HepG2 (cell line): ENCODE measurements at regions not wholly inside any gene's neighbourhood (a gene's known extent, or its start where the extent isn't known, plus 50 kb on each side); places are given as distances from the start of the nearest gene placed in this dataset.

Experiments
- HNF4G ChIP-seq, 2 experiments: sonication (generic) in 1 of 2; formaldehyde crosslinking in 1 of 2; IDR thresholded peaks; 2 replicates each; pipeline versions ENCODE4 v1.4.0 to v1.6.1; 2011 to 2020; ENCODE audit warnings: borderline replicate concordance in 2 of 2, low read depth in 2 of 2, mild to moderate bottlenecking in 2 of 2, low read length in 1 of 2, missing genetic modification reagents in 1 of 2, moderate library complexity in 1 of 2
- NFE2L2 ChIP-seq: fragments of 150-350 bp; IDR thresholded peaks from 2 replicates; pipeline ENCODE4 v1.6.1; 2014; ENCODE audit warnings: low read length
- ZKSCAN1 ChIP-seq: fragments of 150-350 bp; IDR thresholded peaks from 2 replicates; pipeline ENCODE4 v1.6.1; 2014; ENCODE audit warnings: low read length
- ZNF282 ChIP-seq: fragments of 450-650 bp; IDR thresholded peaks from 2 replicates; pipeline ENCODE4 v1.6.1; 2018; ENCODE audit not compliant: partially characterized antibody
- ZNF547 ChIP-seq: sonication (generic); formaldehyde crosslinking; IDR thresholded peaks from 2 replicates; pipeline ENCODE4 v1.5.1; 2020; ENCODE audit warnings: mild to moderate bottlenecking, missing genetic modification reagents
- TF ChIP-seq, protein P1 (sequence below): sonication (generic); formaldehyde crosslinking; IDR thresholded peaks from 2 replicates; pipeline ENCODE4 v1.4.0; 2020; ENCODE audit warnings: missing genetic modification reagents, borderline replicate concordance
- TF ChIP-seq, protein P2 (sequence below): IDR thresholded peaks from 2 replicates; pipeline ENCODE4 v1.6.1; 2016; ENCODE audit warnings: missing biosample characterization, missing genetic modification reagents, low read depth
- TF ChIP-seq, protein P3 (sequence below): sonication (generic); formaldehyde crosslinking; IDR thresholded peaks from 2 replicates; pipeline ENCODE4 v1.4.0; 2020; ENCODE audit warnings: missing genetic modification reagents
- TF ChIP-seq, protein P4 (sequence below): sonication (generic); formaldehyde crosslinking; IDR thresholded peaks from 2 replicates; pipeline ENCODE4 v1.4.0; 2020; ENCODE audit warnings: low read depth, missing genetic modification reagents

DNA sequence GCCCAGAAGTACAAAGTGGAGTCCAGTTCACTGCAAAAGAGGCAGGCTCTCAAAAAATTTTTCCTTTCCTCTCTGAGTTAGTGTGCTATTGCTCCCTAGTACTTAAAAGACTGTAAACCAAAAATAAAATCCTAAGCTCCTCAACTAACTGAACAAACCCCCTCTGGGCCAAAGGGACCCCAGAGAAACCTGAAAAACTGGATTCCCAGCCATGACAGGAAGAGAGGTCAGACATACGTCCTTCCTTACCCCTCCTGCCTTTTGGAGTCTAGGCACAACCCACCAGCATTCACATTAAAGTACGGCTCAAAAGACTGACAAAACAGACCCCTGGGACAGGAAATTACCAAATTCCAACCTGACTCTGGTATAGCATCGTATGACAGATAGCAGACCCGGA, 957.9 kb upstream of the PRKX start:
- TF ChIP-seq NFE2L2 (no peak), ZNF282 (no peak), ZKSCAN1 (no peak), HNF4G (IDR thresholded peaks at IDR 0.05; ENCODE audit: borderline replicate concordance, low read depth, low read length) (no peak), HNF4G (CRISPR knock-in tag; IDR thresholded peaks at IDR 0.05; ENCODE audit: borderline replicate concordance, low read depth) (no peak), ZNF547 (CRISPR knock-in tag) (no peak)
- TF ChIP-seq, protein P1, sequence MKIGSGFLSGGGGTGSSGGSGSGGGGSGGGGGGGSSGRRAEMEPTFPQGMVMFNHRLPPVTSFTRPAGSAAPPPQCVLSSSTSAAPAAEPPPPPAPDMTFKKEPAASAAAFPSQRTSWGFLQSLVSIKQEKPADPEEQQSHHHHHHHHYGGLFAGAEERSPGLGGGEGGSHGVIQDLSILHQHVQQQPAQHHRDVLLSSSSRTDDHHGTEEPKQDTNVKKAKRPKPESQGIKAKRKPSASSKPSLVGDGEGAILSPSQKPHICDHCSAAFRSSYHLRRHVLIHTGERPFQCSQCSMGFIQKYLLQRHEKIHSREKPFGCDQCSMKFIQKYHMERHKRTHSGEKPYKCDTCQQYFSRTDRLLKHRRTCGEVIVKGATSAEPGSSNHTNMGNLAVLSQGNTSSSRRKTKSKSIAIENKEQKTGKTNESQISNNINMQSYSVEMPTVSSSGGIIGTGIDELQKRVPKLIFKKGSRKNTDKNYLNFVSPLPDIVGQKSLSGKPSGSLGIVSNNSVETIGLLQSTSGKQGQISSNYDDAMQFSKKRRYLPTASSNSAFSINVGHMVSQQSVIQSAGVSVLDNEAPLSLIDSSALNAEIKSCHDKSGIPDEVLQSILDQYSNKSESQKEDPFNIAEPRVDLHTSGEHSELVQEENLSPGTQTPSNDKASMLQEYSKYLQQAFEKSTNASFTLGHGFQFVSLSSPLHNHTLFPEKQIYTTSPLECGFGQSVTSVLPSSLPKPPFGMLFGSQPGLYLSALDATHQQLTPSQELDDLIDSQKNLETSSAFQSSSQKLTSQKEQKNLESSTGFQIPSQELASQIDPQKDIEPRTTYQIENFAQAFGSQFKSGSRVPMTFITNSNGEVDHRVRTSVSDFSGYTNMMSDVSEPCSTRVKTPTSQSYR (CRISPR knock-in tag): no peak
- TF ChIP-seq, protein P2, sequence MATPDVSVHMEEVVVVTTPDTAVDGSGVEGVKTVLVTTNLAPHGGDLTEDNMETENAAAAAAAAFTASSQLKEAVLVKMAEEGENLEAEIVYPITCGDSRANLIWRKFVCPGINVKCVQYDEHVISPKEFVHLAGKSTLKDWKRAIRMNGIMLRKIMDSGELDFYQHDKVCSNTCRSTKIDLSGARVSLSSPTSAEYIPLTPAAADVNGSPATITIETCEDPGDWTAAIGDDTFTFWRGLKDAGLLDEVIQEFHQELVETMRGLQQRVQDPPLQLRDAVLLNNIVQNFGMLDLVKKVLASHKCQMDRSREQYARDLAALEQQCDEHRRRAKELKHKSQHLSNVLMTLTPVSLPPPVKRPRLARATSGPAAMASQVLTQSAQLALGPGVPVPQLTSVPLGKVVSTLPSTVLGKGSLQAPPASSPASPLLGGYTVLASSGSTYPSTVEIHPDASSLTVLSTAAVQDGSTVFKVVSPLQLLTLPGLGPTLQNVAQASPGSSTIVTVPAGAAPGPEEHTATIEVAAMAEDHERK (CRISPR knock-in tag): no peak
- TF ChIP-seq, protein P3, sequence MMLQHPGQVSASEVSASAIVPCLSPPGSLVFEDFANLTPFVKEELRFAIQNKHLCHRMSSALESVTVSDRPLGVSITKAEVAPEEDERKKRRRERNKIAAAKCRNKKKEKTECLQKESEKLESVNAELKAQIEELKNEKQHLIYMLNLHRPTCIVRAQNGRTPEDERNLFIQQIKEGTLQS (CRISPR knock-in tag): no peak
- TF ChIP-seq, protein P4, sequence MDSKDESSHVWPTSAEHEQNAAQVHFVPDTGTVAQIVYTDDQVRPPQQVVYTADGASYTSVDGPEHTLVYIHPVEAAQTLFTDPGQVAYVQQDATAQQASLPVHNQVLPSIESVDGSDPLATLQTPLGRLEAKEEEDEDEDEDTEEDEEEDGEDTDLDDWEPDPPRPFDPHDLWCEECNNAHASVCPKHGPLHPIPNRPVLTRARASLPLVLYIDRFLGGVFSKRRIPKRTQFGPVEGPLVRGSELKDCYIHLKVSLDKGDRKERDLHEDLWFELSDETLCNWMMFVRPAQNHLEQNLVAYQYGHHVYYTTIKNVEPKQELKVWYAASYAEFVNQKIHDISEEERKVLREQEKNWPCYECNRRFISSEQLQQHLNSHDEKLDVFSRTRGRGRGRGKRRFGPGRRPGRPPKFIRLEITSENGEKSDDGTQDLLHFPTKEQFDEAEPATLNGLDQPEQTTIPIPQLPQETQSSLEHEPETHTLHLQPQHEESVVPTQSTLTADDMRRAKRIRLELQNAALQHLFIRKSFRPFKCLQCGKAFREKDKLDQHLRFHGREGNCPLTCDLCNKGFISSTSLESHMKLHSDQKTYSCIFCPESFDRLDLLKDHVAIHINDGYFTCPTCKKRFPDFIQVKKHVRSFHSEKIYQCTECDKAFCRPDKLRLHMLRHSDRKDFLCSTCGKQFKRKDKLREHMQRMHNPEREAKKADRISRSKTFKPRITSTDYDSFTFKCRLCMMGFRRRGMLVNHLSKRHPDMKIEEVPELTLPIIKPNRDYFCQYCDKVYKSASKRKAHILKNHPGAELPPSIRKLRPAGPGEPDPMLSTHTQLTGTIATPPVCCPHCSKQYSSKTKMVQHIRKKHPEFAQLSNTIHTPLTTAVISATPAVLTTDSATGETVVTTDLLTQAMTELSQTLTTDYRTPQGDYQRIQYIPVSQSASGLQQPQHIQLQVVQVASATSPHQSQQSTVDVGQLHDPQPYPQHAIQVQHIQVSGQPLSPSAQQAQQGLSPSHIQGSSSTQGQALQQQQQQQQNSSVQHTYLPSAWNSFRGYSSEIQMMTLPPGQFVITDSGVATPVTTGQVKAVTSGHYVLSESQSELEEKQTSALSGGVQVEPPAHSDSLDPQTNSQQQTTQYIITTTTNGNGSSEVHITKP (CRISPR knock-in tag): no peak
